Gastroesophageal sphincter (tissue), 4 donors: ENCODE measurements at regions not wholly inside any gene's neighbourhood (a gene's known extent, or its start where the extent isn't known, plus 50 kb on each side); places are given as distances from the start of the nearest gene placed in this dataset.

ENCODE experiments used
- ATAC-seq: fragments of 150-250 bp; one replicate; pipeline ENCODE4 v1.9.1; 2016; ENCODE audit warnings: mild to moderate bottlenecking, moderate library complexity
- H3K27ac ChIP-seq, 4 donors: fragments of 200-600 bp; sonication (generic) in 3 of 4; 1 replicate in 3 of 4; 2 replicates in 1 of 4; pipeline ENCODE4 v1.5.1; 2016 to 2019
- H3K27me3 ChIP-seq: fragments of 200-600 bp; sonication (generic); one replicate; pipeline ENCODE4 v1.5.1; 2019
- H3K36me3 ChIP-seq, 2 donors: fragments of 200-600 bp; sonication (generic); one replicate each; pipeline ENCODE4 v1.5.1; 2019; ENCODE audit warnings: control low read depth in 1 of 2
- H3K4me1 ChIP-seq, 3 donors: fragments of 200-600 bp; sonication (generic); 1 replicate in 2 of 3; 2 replicates in 1 of 3; pipeline ENCODE4 v1.5.1; 2016 to 2019; ENCODE audit warnings: control low read depth in 2 of 3
- H3K4me3 ChIP-seq, 2 donors: fragments of 200-600 bp; sonication (generic); one replicate each; pipeline ENCODE4 v1.5.1; 2019; ENCODE audit warnings: mild to moderate bottlenecking in 1 of 2, moderate library complexity in 1 of 2
- H3K9me3 ChIP-seq, 3 donors: fragments of 200-600 bp; sonication (generic); one replicate each; pipeline ENCODE4 v1.5.1; 2017 to 2019; ENCODE audit warnings: control low read depth in 2 of 3
- EP300 ChIP-seq: sonication (generic); formaldehyde crosslinking; IDR thresholded peaks from one replicate; pipeline ENCODE4 v1.6.1; 2017; ENCODE audit warnings: antibody characterized with exemption, mild to moderate bottlenecking
- POLR2A ChIP-seq, 2 donors: fragments of 450-650 bp; IDR thresholded peaks; one replicate each; pipeline ENCODE4 v1.6.1; 2017; ENCODE audit warnings: antibody characterized with exemption in 2 of 2, mild to moderate bottlenecking in 2 of 2, moderate library complexity in 1 of 2
- POLR2AphosphoS5 ChIP-seq: sonication (generic); formaldehyde crosslinking; IDR thresholded peaks from one replicate; pipeline ENCODE4 v1.6.1; 2017; ENCODE audit warnings: antibody characterized with exemption
- WGBS, 2 donors: methylation state at CpG; one replicate each; pipeline ENCODE4 v1.1.5; 2018; ENCODE audit warnings: low coverage in 1 of 2; 5-methylcytosine and 5-hydroxymethylcytosine counted together
- TF ChIP-seq, protein P1 (sequence below), 4 experiments: fragments of 200-600 bp in 2 of 4; fragments of 450-650 bp in 2 of 4; sonication (generic) in 1 of 4; IDR thresholded peaks; one replicate each; pipeline ENCODE4 v1.5.1; 2017 to 2019; ENCODE audit warnings: antibody characterized with exemption in 4 of 4, mild to moderate bottlenecking in 2 of 4, moderate library complexity in 2 of 4

DNA sequence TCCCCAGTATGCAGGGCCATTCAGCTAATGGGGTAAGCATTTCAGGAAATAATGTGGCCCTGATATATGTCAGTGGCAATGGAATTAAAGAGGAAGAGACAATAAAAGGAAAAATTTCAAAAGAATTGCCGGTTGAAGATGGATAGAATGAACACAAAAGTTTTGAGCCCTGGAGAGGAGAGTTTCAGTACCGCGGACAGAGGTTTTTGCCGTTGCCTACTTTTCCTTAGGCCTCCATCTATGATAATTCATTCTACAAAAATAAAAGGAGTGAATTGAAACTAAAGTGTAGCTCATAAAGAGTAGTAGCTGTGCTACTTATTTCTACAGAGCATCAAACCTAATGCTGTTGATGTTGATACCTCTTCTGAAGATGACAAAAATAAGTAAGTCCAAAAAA lies 140.7 kb downstream of the RNASET2 start:
- WGBS, 2 donors: 60 to 74% methylated on average over 4 of the region's 4 CpGs
- Histone ChIP-seq H3K9me3 (no peaks in the 10 kb centered on the region), H3K36me3 (no peaks in the 10 kb centered on the region), H3K4me1 (no peaks in the 10 kb centered on the region), H3K4me3 (no peak overlapping the region), H3K27ac (no peak overlapping the region), H3K27me3 (no peaks in the 10 kb centered on the region)
- TF ChIP-seq, protein P1, sequence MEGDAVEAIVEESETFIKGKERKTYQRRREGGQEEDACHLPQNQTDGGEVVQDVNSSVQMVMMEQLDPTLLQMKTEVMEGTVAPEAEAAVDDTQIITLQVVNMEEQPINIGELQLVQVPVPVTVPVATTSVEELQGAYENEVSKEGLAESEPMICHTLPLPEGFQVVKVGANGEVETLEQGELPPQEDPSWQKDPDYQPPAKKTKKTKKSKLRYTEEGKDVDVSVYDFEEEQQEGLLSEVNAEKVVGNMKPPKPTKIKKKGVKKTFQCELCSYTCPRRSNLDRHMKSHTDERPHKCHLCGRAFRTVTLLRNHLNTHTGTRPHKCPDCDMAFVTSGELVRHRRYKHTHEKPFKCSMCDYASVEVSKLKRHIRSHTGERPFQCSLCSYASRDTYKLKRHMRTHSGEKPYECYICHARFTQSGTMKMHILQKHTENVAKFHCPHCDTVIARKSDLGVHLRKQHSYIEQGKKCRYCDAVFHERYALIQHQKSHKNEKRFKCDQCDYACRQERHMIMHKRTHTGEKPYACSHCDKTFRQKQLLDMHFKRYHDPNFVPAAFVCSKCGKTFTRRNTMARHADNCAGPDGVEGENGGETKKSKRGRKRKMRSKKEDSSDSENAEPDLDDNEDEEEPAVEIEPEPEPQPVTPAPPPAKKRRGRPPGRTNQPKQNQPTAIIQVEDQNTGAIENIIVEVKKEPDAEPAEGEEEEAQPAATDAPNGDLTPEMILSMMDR (IDR thresholded peaks at IDR 0.05): no peak
- TF ChIP-seq POLR2AphosphoS5 (no peak), POLR2A (IDR thresholded peaks at IDR 0.05) (no peak), EP300 (no peak)
- ATAC-seq: no peak

DNA sequence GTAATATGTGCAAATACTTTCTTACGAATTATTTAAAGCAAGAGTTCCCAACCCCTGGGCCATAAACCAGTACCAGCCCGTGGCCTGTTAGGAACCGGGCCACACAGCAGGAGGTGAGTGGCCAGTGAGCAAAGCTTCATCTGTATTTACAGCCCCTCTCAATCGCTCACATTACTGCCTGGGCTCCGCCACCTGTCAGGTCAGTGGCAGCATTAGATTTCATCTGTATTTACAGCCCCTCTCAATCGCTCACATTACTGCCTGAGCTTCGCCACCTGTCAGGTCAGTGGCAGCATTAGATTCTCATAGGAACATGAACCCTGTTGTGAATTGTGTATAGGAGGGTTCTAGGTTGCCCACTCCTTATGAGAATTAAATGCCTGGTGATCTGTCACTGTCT lies 142.0 kb downstream of the RNASET2 start:
- no peak overlapping the region for H3K4me3 ChIP-seq
- H3K9me3 ChIP-seq: no peaks in the 10 kb centered on the region
- H3K36me3 ChIP-seq: no peaks in the 10 kb centered on the region
- no peak for TF ChIP-seq EP300
- no peak for TF ChIP-seq POLR2A (IDR thresholded peaks at IDR 0.05)
- TF ChIP-seq, protein P1 (IDR thresholded peaks at IDR 0.05): no peak
- TF ChIP-seq POLR2AphosphoS5: no peak
- no peaks in the 10 kb centered on the region for H3K27me3 ChIP-seq
- 68 to 70% methylated on average over 5 to 6 of the region's 7 CpGs for WGBS, 2 donors
- no peak for ATAC-seq
- H3K27ac ChIP-seq: no peak overlapping the region
- H3K4me1 ChIP-seq: no peaks in the 10 kb centered on the region

DNA sequence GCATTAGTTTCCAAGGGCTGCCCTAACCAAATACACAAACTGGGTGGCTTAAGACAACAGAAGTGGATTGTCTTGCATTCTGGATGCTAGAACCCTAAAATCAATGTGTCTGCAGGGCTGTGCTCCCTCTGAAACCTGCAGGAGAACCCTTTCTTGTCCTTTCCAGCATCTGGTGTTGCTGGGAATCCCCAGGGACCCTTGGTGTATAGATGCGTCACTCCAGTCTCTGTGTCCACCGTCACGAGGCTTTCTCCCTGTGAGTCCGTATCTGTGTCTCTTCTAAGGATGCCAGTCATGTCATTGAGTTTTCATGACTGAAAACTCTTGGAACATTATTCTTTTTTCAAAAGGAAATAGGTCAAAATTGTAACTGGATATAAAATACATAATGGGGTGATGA lies 142.9 kb downstream of the RNASET2 start:
- ATAC-seq: no peak
- TF ChIP-seq EP300: no peak
- TF ChIP-seq POLR2AphosphoS5: no peak
- TF ChIP-seq, protein P1 (IDR thresholded peaks at IDR 0.05): no peak
- TF ChIP-seq POLR2A (IDR thresholded peaks at IDR 0.05): no peak
- H3K27ac ChIP-seq: no peak overlapping the region
- H3K36me3 ChIP-seq: no peaks in the 10 kb centered on the region
- H3K4me1 ChIP-seq: no peaks in the 10 kb centered on the region
- no peak overlapping the region for H3K4me3 ChIP-seq
- H3K9me3 ChIP-seq: no peaks in the 10 kb centered on the region
- WGBS, 2 donors: 91 to 92% methylated on average over 4 of the region's 4 CpGs
- H3K27me3 ChIP-seq: no peaks in the 10 kb centered on the region

DNA sequence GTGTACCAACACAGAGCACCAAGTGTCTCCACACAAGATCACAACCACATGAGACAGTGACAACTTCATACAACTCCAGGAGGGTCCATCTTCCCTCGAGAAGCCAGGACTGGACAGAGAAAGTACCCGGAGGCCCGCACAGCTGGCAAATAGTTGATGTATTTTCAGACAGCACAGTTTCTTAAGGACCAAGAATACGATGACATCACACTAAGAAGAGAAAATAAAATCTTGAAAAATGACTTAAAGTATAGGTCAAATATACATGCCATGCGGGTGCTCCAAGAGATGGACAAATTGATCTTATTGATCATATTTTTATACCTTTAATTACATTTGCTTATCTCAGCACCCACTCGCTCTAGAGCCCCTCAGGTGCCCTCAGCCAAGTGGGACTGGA lies 145.5 kb downstream of the RNASET2 start:
- peaks cover 0 to 25% (median 0%) of the 10 kb centered on the region in 3 donors for H3K9me3 ChIP-seq
- no peaks in the 10 kb centered on the region for H3K27me3 ChIP-seq
- H3K4me3 ChIP-seq: no peak overlapping the region
- no peak overlapping the region for H3K27ac ChIP-seq
- 75 to 93% methylated on average over 2 to 6 of the region's 6 CpGs for WGBS, 2 donors
- no peak for TF ChIP-seq POLR2A (IDR thresholded peaks at IDR 0.05)
- TF ChIP-seq EP300: no peak
- TF ChIP-seq, protein P1 (IDR thresholded peaks at IDR 0.05): no peak
- TF ChIP-seq POLR2AphosphoS5: no peak
- H3K36me3 ChIP-seq: no peaks in the 10 kb centered on the region
- ATAC-seq: no peak
- H3K4me1 ChIP-seq: no peaks in the 10 kb centered on the region

DNA sequence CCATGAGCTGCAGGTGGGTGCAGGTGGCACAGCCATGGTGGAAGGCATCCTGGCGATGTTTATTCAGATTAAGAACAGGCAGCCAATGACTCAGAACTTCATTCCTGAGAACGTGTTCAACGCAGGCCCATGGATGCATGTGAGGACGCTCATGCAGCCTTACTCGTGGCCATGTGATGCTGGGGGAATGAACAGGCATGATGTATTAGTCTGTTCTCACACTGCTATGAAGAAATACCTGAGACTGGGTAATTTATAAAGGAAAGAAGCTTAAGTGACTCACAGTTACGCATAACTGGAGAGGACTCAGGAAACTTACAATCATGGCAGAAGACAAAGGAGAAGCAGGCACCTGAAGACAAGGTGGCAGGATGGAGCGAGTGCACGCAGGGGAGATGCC lies 146.6 kb downstream of the RNASET2 start:
- no peak overlapping the region for H3K4me3 ChIP-seq
- ATAC-seq: no peak
- H3K27ac ChIP-seq: no peak overlapping the region
- H3K4me1 ChIP-seq: no peaks in the 10 kb centered on the region
- H3K27me3 ChIP-seq: no peaks in the 10 kb centered on the region
- H3K36me3 ChIP-seq: no peaks in the 10 kb centered on the region
- TF ChIP-seq POLR2A (IDR thresholded peaks at IDR 0.05): no peak
- TF ChIP-seq EP300: no peak
- H3K9me3 ChIP-seq: peaks cover 0 to 36% (median 0%) of the 10 kb centered on the region in 3 donors
- WGBS, 2 donors: 40 to 83% methylated on average over 2 to 8 of the region's 8 CpGs
